Sigmoid colon (tissue), 6 donors: ENCODE measurements at regions not wholly inside any gene's neighbourhood (a gene's known extent, or its start where the extent isn't known, plus 50 kb on each side); places are given as distances from the start of the nearest gene placed in this dataset.

Experiments
- DNase-seq: peaks from one replicate; pipeline ENCODE4 v3.0.0-alpha.2; 2019
- H3K27ac ChIP-seq, 4 donors: fragments of 200-600 bp; sonication (generic); one replicate each; pipeline ENCODE4 v1.5.1; 2016 to 2019; ENCODE audit warnings: mild to moderate bottlenecking in 1 of 4
- H3K27me3 ChIP-seq, 3 donors: fragments of 200-600 bp; sonication (generic); one replicate each; pipeline ENCODE4 v1.5.1; 2019; ENCODE audit warnings: mild to moderate bottlenecking in 1 of 3
- H3K36me3 ChIP-seq, 4 donors: fragments of 200-600 bp; sonication (generic); one replicate each; pipeline ENCODE4 v1.5.1; 2016 to 2019
- H3K4me1 ChIP-seq, 4 donors: fragments of 200-600 bp; sonication (generic); one replicate each; pipeline ENCODE4 v1.5.1; 2017 to 2019
- H3K4me3 ChIP-seq, 4 donors: fragments of 200-600 bp; sonication (generic); one replicate each; pipeline ENCODE4 v1.5.1; 2017 to 2019; ENCODE audit warnings: mild to moderate bottlenecking in 2 of 4, moderate library complexity in 1 of 4
- H3K9me3 ChIP-seq, 4 donors: fragments of 200-600 bp in 3 of 4; sonication (generic) in 3 of 4; one replicate each; pipeline versions ENCODE4 v1.5.1 to v1.6.1; 2013 to 2019
- EP300 ChIP-seq, 4 donors: sonication (generic); formaldehyde crosslinking; IDR thresholded peaks; one replicate each; pipeline ENCODE4 v1.6.1; 2017; ENCODE audit warnings: antibody characterized with exemption in 4 of 4
- POLR2A ChIP-seq, 2 donors: fragments of 450-650 bp; IDR thresholded peaks; one replicate each; pipeline ENCODE4 v1.6.1; 2016; ENCODE audit warnings: antibody characterized with exemption in 2 of 2, mild to moderate bottlenecking in 2 of 2, moderate library complexity in 2 of 2
- POLR2AphosphoS5 ChIP-seq, 4 donors: sonication (generic); formaldehyde crosslinking; IDR thresholded peaks; one replicate each; pipeline ENCODE4 v1.6.1; 2017; ENCODE audit warnings: antibody characterized with exemption in 4 of 4
- WGBS, 2 donors: extraction: QIAGEN DNeasy Blood & Tissue Kit; methylation state at CpG; one replicate each; pipeline ENCODE4 v1.1.7; 2013; 5-methylcytosine and 5-hydroxymethylcytosine counted together
- intact Hi-C: fragments of 100-400 bp; cut with DNase I; formaldehyde crosslinking; loops from one replicate; pipeline ENCODE4 v1.15.1; 2023
- TF ChIP-seq, protein P1 (sequence below), 4 experiments: fragments of 450-650 bp in 3 of 4; fragments of 200-600 bp in 1 of 4; IDR thresholded peaks; one replicate each; pipeline ENCODE4 v1.5.1; 2016 to 2019; ENCODE audit warnings: antibody characterized with exemption in 4 of 4, mild to moderate bottlenecking in 3 of 4, moderate library complexity in 2 of 4
- donor health status: healthy with polysubstance abuse.
- donor health status: healthy.

DNA sequence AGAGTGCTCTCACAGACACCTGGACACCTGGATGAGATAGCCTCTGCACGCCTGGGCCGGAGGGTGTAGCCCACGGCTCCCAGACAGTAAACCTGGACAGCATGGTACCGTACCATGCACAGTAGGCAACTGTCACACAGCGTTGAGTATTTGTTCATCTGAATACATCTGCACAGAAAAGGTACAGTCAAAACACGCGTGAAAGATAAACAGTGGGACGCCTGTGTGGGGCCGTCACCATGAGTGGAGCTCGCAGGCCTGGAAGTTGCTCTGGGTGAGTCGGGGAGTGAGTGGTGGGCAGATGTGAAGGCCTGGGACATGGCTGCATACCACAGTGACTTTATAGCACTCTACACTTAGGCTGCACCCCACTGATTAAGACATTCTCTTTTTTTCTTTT lies 280.0 kb upstream of the SHH start:
- 87 to 88% methylated on average over 11 of the region's 11 CpGs for WGBS, 2 donors

GRCh38 chr7:156091519-156092080 lies 279.3 kb upstream of the SHH start:
- 80 to 87% methylated on average over 10 of the region's 10 CpGs for WGBS, 2 donors
- no peak overlapping the region for H3K4me3 ChIP-seq
- no peaks in the 10 kb centered on the region for H3K36me3 ChIP-seq
- no peaks in the 10 kb centered on the region for H3K4me1 ChIP-seq
- DNase-seq: no peak
- H3K27me3 ChIP-seq: peaks cover 0 to 10% (median 0%) of the 10 kb centered on the region in 3 donors
- TF ChIP-seq POLR2A (IDR thresholded peaks at IDR 0.05): no peak
- TF ChIP-seq, protein P1, sequence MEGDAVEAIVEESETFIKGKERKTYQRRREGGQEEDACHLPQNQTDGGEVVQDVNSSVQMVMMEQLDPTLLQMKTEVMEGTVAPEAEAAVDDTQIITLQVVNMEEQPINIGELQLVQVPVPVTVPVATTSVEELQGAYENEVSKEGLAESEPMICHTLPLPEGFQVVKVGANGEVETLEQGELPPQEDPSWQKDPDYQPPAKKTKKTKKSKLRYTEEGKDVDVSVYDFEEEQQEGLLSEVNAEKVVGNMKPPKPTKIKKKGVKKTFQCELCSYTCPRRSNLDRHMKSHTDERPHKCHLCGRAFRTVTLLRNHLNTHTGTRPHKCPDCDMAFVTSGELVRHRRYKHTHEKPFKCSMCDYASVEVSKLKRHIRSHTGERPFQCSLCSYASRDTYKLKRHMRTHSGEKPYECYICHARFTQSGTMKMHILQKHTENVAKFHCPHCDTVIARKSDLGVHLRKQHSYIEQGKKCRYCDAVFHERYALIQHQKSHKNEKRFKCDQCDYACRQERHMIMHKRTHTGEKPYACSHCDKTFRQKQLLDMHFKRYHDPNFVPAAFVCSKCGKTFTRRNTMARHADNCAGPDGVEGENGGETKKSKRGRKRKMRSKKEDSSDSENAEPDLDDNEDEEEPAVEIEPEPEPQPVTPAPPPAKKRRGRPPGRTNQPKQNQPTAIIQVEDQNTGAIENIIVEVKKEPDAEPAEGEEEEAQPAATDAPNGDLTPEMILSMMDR (IDR thresholded peaks at IDR 0.05): no peak
- TF ChIP-seq EP300 (IDR thresholded peaks at IDR 0.05): no peak
- no peak for TF ChIP-seq POLR2AphosphoS5 (IDR thresholded peaks at IDR 0.05)
- no peak overlapping the region for H3K27ac ChIP-seq
- intact Hi-C loops: no loop called here
- H3K9me3 ChIP-seq: no peaks in the 10 kb centered on the region

More for the DNA sequence above, 280.0 kb upstream of the SHH start:
- no peaks in the 10 kb centered on the region for H3K4me1 ChIP-seq
- intact Hi-C loops: no loop called here
- no peaks in the 10 kb centered on the region for H3K9me3 ChIP-seq
- H3K4me3 ChIP-seq: no peak overlapping the region
- peaks cover 0 to 14% (median 0%) of the 10 kb centered on the region in 3 donors for H3K27me3 ChIP-seq
- TF ChIP-seq POLR2A (IDR thresholded peaks at IDR 0.05): no peak
- TF ChIP-seq POLR2AphosphoS5 (IDR thresholded peaks at IDR 0.05): no peak
- no peak for TF ChIP-seq EP300 (IDR thresholded peaks at IDR 0.05)
- TF ChIP-seq, protein P1 (IDR thresholded peaks at IDR 0.05): no peak
- no peak for DNase-seq
- H3K27ac ChIP-seq: no peak overlapping the region
- no peaks in the 10 kb centered on the region for H3K36me3 ChIP-seq

DNA sequence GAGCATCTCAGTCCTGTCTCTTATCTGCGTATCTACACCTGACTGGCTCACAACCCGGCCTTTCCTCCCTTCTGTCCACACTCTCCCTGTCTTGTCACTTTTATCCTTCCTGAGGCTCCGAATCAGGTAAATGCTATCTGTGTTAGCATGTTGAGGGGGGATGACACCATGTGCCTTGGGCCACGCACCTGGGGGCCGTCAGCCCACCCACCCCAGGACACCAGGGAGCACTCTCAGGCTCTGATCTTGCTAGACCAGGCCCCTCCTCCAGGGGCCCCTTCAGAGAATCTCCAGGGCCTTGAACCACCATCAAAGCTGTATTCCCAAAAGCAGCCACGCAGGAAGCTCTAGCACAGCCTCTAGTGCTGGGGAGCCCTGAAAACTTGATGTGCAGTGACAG lies 278.7 kb upstream of the SHH start:
- TF ChIP-seq POLR2AphosphoS5 (IDR thresholded peaks at IDR 0.05) (no peak), POLR2A (IDR thresholded peaks at IDR 0.05) (no peak), EP300 (IDR thresholded peaks at IDR 0.05) (no peak)
- TF ChIP-seq, protein P1 (IDR thresholded peaks at IDR 0.05): no peak
- Histone ChIP-seq H3K4me1 (no peaks in the 10 kb centered on the region), H3K4me3 (no peak overlapping the region), H3K27me3 (peaks cover 0 to 9% (median 0%) of the 10 kb centered on the region in 3 donors), H3K9me3 (no peaks in the 10 kb centered on the region), H3K27ac (no peak overlapping the region), H3K36me3 (no peaks in the 10 kb centered on the region)
- WGBS, 2 donors: 79 to 82% methylated on average over 6 of the region's 6 CpGs
- intact Hi-C loops: no loop called here
- no peak for DNase-seq

DNA sequence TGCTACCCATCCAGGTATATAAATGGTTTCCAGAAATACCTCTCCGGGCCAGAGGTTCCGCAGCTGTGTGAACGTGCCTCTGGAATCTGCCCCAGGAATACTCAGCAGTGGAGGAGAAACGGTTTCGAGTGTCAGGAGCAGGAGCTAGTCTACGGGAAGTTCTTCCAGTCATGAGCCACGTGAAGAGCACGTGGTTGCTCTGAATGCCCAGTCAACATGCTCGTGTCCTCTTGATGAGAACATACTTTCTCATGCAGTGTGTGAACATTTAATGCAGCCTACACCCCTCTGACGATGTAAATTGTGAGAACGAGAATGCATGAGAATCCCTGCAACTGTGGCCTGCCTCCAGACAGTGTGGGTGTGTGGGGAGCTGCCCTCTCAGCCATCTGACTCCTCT lies 277.0 kb upstream of the SHH start:
- no peak overlapping the region for H3K27ac ChIP-seq

GRCh38 chr7:156088115-156088514 lies 275.9 kb upstream of the SHH start:
- intact Hi-C loops: no loop called here
- no peak for TF ChIP-seq EP300 (IDR thresholded peaks at IDR 0.05)
- TF ChIP-seq, protein P1 (IDR thresholded peaks at IDR 0.05): no peak
- TF ChIP-seq POLR2A (IDR thresholded peaks at IDR 0.05): no peak
- TF ChIP-seq POLR2AphosphoS5 (IDR thresholded peaks at IDR 0.05): no peak
- Histone ChIP-seq H3K27me3 (no peaks in the 10 kb centered on the region), H3K36me3 (no peaks in the 10 kb centered on the region), H3K4me1 (no peaks in the 10 kb centered on the region), H3K9me3 (no peaks in the 10 kb centered on the region), H3K27ac (no peak overlapping the region), H3K4me3 (no peak overlapping the region)
- 82 to 85% methylated on average over 1 of the region's 1 CpG for WGBS, 2 donors
- DNase-seq: no peak

More for the DNA sequence above, 277.0 kb upstream of the SHH start:
- Histone ChIP-seq H3K27me3 (peaks cover 0 to 5% (median 0%) of the 10 kb centered on the region in 3 donors), H3K9me3 (no peaks in the 10 kb centered on the region), H3K36me3 (no peaks in the 10 kb centered on the region), H3K4me1 (no peaks in the 10 kb centered on the region), H3K4me3 (no peak overlapping the region)
- no peak for TF ChIP-seq EP300 (IDR thresholded peaks at IDR 0.05)
- DNase-seq: peak; percentile 9
- intact Hi-C loops: no loop called here
- WGBS, 2 donors: 92% methylated on average over 11 of the region's 11 CpGs
